ENCODE measurements at regions not wholly inside any gene's neighbourhood (a gene's known extent, or its start where the extent isn't known, plus 50 kb on each side); places are given as distances from the start of the nearest gene placed in this dataset.

DNA sequence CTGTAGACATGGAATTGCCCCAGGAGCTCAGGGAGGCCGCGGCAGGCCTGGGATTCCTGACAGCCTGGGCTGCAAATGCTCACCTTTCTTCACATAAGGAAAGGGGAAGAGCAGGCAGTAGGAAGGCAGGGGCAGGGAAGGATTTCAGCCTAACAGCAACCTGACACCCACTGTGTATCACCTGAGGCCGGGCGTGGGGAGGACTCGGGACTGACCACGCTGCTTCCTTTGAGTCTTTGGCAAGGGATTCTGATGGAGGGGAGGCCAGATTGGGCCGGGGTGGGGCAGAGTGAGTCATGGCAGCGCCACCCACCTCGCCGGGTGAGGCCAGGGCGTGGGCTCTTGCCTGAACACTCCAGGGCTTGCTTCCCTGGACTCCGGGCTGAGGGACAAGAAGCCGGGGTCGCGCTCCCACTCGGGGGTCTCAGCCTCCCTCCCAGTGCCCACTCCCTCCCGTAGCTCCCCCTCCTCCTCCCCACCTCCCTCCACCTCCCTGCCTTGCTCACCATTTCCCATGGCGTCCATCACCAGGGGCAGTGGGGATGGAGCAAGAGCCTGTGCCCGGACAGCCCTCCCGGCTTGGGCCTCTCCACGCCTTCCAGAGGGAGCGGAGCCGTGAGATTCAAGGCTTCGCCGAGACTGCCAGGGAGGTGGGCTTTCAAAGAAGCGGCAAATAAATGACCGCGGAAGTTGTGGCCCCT lies 247.9 kb upstream of the RTL1 start:
- no peak for DNase-seq

DNA sequence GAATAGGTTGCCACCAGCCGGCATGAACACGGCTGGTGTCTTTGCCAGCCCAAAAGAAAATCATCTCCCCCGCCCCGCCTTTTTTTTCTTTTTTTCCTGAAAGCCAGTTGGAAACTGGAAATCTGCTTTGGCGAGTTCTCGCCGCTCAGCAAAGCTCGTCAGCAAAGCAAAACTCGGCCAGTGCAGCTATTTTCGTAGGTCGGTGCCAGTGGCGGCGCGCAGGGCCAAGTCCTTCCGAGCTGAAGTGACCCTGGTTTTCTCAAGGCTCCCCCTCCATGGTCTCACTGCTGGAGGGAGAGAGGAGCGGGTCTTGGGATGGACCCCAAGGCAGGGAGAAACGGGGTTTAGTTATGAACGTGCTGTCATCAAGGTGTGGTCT lies 248.4 kb upstream of the RTL1 start:
- no peak for DNase-seq

DNA sequence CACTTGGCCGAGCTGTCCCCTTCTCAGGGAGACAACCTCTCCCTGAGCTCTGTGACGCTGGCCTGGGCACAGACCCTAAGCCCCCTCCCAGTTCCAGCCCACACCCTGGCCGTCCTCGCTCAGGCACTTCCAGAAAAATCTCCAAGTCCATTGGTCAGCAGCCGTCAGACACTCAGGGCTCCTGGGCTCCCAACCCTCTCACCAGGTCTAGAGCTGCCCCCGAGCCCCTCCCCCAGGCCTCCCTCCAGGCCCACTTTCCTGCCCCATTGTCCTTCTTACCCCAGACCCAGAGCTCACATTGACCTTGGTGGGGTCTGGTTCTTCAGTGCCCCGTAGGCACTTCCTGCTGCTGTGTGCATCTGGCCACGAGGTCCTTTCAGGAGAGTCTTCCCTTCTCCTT lies 249.3 kb upstream of the RTL1 start:
- no peak for DNase-seq

DNA sequence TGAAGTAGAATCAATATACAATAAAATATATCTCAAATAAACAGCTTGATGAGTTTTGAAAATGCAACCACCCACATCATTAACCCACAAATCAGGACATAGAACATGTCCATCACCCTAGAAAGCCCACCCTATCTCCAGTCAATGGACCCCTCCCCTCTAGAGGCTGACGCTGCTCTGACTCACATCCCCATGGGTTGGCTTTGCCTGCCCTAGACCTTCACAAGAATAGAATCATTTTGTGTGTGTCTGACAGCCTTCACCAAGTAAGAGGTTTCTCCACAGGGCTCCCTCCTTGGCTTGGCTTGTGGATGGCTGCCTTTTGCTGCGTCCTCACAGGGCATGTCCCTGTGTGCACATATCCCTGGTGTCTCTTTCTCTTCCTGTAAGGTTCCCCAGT lies 250.2 kb upstream of the RTL1 start:
- no peak for DNase-seq

DNA sequence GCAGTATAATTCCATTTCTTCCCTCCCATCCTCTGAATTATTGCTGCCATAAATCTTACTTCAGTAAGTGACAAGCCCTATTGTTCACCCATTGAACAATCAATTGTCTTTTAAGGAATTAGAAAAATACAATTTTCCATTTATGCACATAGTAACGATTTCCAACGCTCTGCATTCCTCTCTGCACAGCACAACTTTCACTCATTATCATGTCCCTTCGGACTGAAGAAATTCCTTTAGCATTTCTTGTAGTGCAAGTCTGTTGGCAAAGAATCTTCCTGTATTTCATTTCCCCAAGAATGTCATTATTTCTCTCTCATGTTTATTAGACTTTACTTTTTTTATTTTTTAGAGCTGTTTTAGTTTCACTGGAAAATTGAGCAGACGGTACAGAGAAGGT lies 252.1 kb upstream of the RTL1 start:
- no peak for DNase-seq

DNA sequence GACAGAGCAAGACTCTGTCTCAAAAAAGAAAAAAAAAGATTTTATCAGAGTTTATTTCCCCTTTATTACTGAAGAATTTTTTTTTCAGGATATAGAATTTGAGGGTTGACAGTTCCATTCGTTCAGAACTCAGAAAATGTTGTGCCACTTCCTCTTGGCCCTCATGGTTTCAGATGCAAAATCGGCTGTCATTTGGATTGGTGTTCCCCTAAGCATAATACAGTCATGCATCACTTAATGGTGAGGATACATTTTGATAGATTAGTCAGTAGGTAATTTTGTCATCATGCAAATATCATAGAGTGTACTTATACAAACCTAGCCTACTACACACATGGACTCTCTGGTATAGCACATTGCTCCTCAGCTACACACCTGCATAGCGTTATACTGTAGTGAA lies 263.9 kb upstream of the RTL1 start:
- DNase-seq = no peak

DNA sequence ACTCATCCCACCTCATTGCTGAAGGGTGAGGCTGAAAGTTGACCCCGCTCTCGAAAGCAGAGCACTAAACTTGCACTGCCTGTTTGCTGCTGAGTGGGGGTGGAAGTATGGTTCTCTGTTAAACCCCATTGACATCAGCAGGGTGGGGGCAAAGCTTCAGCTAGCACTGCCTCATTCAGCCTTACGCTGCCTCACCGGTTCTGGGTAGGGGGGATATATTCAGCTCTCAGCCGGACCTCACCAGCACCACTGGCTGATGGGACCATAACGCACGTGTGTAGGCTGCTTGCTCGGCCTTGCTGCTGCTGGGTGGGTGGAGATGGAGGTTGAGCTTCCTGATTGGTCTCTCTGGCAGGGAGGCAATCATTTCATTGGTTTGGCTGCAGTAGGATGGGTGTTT lies 265.7 kb upstream of the RTL1 start:
- no peak for DNase-seq

DNA sequence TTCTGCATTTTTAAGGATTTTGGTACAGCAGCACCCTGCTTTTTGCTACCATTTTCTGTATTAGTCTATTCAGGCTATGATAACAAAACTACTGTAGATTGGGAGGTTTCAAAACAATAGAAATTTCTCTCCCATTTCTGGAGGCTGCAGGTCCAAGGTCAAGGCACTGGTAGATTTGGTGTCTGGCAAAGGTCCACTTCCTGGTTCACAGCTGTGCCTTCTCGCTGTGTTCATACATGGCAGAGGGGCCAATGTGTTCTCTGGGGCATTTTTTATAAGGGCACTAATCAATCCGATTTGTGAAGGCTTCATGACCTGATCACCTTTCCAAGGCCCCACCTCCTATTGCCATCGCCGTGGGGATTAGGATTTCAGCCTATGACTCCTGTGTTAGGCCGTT lies 268.1 kb upstream of the RTL1 start:
- DNase-seq = no peak

DNA sequence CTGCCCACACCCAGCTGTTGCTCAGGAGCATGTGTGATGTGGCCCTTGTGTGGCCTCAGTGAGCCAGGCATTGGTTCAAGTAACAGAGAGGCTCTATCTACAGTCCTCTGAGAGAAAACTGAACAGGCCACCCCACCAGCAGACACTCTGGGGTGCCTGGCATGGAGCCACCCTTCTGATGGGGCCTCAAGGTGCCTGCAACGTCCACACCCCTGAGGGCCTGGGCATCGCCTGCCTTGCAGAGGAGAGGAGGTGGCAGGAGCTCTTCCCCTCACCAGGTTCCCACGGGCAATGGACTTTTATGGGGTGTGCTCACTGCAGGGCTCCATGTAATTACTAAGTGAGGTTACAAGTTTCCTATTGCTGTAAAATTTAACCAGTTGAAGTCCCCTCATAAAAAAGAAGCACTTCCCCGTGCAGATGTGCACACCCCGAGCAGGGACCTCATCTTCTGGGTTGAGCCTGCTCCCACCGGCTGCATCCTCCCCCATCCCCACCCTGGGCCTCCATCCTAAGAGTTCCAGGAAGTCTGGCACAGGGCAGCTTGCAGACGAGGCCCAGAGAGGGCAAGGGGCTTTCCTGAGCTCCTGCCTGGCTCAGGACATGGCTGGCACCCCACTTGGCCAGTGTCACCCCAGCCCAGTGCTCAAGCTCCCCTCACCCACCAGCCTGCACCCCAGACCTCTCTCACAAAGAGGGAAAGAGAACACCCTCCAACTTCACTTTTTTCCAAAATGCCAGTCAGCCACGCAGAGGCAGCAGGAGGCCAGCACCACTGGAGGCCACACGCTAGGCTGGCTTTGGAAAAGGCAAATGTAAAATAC lies 270.4 kb upstream of the RTL1 start:
- DNase-seq = no peak

DNA sequence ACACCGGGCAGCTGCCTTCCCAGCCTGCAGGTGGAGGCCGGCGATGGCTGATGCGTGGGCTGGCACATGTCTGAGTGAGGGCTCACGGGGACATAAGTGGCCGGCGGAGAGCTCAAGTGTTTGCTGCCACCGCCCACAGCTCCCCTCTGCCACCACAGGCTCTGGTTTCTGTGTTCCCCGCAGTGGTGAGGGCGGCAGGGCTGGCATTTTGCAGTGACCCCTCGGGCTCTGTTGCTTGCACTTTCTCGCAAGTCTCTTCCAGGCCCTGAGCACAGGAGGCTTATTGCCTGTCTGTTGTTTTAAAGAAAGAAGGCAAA lies 271.0 kb upstream of the RTL1 start:
- no peak for DNase-seq

DNA sequence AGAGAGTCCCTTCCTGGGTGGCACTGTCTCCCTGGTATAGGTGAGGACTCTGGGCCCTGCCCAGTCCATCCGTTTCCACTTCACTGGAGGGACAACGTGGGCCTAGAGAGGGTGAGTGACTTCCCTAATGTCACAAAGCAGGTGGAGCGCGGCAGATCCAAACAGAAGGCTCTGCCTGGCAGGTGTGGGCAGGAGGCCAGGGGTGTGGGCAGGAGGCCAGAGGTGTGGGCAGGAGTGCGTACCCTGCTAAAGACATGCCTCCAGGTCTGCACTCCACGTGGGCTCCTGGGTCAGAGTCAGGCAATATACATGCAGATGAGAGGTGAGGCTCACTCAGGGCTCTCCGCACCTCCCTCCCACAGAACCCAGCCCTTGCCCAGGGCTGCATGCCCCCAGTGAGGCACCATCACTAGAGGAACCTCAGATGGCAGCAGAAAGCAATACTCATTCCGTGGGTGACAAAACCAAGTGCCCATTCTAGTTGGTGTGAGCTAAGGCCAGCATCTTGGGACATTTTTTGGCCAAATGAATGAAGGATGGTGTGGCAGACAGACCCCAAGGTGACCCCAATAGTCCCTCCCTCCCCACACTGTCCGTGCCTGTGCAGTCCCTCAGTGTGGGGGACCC lies 271.6 kb upstream of the RTL1 start:
- no peak for DNase-seq

DNA sequence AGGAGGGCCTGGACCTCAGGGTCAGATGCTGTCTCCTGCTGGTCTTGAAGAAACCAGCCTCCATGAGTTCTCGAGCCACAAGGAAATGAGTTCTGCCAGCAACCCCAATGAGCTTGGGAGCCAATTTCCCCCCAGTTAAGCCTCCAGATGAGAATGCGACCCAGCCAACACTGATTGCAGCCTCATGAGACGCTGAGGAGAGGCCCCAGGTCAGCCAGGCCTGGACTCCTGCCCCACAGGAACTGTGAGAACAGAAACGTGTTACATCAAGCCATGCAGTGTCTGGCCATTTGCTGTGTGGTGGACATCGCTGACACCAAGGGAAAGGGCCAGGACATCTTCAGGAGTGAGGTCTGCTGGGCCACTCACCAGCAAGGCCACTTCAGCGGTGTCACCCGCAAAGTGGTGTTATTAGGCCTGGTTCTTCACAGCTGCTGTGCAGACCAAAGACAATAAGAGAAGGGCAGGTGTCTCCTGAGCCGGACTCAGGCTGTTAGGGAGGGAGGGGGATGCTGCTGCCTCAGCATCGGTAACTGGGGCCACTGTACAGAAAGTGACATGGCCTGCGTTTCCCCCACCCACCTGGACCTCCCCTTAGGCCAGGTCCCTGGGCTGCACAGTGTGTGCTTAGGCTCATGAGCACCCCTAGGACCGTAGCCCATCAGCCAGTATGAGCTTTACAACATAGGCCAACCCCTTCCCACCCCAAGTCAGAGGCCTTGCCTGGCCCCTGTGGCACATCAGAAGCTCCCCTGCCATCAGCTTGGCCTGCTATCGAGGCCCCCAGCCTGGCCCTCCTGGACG lies 272.4 kb upstream of the RTL1 start:
- DNase-seq = no peak

DNA sequence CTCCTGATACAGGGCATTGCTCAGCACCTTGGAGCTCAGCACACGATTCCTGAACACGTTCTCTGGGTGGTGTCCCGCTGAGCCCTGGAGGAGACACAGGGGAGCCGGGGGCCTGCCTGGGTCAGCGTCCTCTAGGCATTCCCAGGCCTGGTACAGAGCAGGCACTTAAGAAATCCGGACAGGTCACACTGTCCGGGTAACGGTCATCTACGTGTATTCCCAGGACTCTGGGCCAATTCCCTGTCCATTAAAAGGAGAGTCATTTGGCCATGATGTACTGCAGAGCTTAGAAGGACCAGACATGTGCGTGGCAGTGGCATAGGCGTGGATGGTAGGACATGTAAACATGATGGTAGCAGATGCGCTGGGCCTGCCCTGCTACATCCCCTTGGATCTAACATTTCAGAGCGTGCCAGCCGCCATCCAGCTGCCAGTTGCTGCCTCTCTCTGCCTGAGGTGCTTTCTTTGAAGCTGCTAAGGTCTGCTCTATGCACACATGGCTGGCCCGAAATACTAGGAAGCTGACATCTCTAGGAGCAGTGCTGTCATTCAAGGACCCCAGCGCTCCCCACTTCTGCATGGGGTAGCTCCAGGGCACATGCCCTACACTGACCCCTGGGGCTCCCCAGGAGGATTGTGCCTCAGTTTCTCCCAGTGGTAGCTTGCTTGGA lies 273.1 kb upstream of the RTL1 start:
- DNase-seq = no peak

DNA sequence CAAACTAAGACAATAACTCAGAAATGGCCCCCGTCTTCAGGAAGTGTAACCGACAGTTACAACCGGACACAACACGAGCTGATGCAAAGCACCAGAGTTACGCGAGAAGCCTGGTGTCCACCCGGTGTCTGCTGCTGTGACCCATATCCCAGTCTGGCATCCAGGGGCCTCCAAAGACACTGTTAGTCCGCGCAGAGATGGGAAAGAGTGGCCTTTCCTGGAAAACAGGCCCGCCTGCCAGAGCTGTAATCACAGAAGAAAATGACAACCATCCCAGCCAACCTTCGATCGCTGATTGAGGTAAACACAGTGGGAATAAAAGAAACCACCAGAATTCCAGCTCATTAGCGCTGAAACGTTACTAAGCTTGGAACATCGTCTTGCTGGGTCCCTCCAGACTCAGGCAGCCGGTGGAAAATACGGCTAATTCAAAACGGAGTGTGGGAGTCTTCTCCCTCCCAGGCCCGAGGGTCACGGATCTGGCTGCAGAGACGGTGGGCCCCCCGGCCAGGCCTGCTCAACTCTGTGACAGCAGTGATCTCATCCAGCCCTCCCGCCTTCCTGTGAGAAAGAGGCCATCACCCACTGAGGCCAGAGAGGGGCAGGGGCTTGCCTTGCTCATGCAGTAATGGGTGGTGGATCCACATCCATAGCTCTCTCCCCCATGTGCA lies 273.9 kb upstream of the RTL1 start:
- no peak for DNase-seq

DNA sequence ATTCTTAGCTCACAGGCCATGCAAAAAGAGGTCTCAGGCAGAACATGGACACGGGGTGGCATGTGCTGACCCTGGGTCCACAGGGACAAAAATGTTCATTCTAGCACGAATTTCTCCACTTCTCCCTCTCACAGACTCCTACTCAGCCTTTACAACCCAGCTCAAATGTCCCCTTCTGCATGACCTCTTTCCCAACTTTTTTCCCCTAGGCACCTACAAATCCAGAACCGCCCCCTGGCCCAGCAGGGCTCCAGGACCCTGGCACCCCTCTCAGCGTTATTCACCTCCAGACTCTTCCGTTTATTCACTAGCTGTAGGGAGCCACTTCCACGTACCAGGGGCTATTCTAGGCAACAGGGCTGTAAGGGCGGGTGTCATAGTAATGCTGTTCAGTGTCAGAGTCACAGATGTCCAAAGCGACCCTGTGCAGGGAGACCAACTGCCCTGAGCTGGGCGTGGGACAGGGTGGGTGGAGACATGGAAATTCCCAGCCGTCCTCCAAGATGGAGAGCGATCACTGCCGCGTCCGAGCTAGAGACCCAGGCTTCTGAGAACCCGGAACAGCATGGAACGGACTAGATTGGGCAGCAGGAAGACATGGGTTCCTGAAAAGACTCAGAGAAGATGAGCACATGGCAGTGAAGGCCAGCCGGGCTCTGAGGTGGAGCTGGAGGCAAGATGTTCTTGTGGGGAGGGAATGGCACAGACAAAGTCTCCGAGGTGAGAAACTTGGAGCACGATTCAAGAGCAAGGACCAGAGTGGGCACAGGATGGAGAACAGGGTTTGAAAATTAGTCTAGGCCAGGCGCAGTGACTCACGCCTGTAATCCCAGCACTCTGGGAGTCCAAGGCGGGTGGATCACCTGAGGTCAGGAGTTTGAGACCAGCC lies 274.9 kb upstream of the RTL1 start:
- no peak for DNase-seq

DNA sequence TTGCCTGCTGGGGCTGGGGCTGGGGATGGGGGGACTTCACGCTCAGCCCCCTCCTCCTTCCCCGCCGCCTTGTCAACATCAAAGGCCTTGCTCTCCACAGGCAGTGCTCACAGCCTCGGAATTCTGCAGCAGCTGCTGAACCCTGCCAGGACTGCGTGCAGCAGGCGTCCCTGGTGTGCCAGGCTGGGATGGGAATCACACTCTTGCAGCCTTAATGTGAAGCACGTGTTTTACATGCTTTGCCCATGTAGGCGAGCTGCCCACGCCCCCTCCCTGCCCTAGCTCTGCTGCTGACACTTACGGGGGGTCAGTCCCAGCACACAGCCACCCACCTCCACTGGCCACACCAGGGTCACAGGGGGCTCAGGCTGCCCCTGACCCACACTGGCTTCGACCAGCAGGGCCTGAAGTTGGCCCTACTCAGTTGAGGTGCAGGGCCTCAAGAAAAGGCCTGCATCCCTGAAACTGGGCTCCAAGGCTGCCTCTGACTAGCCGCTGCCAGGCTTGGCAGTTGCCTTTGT lies 276.2 kb upstream of the RTL1 start:
- no peak for DNase-seq

DNA sequence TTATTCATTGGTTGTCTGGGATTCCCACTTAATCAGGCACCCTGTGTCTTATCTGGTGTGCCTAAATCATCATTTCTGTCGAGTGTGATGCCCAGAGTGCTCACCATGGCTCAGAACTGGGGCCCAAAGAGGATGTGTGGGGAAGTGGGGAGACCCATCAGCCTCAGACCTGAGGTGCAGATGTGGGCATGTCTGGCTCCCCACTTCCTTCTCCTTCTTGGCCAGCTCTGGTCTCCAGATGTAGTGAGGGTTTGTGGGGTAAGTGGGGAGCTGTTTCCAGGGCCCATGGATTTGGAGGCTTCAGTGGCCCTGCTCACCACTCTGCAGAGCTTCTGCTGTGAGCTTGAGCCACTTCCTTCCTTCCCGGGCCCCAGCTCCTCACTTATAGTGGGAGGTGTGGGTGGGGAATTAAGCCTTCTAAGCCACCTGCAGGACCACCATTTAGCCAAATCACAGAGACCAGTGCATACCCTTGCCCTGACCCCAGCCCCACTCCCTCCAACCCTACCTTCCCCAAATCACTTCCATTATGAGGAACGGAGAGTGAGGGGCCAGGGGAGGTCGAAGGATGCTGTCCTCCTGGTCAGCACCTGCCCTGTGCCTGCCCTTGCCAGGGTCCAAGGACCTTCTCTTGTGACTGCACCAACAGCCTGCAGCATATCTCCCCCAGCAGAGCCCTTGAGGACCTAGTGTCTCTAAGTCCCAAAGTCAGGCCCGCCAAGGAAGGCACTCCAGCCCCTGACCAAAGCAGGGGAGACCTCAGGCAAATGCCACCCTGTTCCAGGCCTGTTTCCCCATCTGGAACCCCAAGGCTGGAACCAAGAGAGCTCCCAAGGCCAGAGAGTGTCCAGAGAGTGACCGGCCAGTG lies 278.2 kb upstream of the RTL1 start:
- no peak for DNase-seq

DNA sequence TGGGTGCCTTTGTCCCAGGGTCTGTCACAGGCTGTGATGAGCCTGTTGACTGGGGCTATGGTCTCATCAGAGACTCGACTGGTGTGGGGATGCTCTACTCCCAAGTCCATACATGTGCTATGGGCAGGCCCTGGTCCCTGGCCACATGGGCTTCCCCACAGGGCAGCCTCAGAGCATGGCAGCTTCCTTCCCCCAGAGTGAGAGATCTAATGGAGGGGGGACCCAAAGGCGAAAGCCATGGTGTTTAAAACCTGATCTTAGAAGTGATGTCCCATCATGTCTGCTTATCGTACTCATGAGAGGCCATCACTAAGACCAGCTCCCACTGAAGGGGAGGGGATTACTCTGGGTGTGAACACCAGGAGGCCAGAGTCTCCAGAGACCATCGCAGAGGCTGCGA lies 279.0 kb upstream of the RTL1 start:
- no peak for DNase-seq

DNA sequence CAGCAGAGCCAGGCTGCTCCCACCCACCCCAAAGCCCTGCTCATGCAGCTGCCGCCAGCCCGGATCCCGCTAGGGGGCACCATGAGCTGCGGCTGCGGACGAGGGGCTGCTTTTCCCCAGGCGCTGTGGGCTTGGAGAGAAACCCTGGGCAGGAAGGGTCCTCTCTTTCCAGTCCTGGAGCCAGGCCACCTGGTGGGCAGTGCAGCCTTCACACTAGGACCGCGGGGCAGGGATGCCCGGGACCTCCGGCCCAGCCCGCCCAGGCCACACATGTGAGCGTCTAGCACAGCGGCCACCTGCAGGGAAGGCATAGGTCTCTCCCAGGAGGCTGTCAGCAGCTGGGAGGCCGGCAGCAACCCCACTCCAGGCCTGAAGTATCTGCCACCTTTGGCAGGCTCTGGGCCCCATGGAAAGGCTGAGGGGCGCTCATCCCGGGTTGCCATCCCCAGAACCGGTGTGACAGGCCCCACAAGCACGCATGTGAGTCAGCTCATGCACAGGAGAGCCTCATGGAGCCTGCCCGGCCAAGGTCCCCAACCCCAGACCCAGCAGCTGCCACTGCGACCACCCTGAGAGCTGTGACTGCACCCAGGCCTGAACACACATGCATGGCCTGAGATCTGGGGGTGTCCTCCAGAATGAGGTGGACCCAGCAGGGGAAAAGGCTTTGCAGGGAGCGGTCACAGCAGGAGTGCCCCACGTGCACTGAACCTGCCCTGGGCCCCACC lies 280.0 kb upstream of the RTL1 start:
- DNase-seq = no peak

DNA sequence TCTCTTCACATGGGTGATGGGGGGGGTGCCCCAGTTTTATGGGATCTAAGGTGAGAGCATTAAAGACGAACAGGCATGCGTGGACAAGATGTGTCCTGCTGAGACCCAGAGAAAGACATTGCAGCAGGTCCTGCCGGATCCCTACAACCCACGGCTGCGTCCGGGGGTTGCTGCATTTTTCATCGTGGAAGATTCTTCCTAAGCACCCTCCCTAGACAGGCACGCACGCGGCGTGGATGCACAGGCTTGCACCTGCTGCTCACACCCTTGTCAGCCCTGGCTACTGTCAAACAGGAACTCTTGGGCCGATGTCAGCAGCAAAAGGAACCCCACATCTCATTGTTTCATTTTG lies 280.6 kb upstream of the RTL1 start:
- DNase-seq = no peak

All from activated naive CD4-positive, alpha-beta T cell (primary cell).